ENCODE measurements at regions not wholly inside any gene's neighbourhood (a gene's known extent, or its start where the extent isn't known, plus 50 kb on each side); places are given as distances from the start of the nearest gene placed in this dataset.

- TF ChIP-seq ZFP30 (CRISPR knock-in tag; IDR thresholded peaks at IDR 0.05) (no peak), POU6F1 (CRISPR knock-in tag; IDR thresholded peaks at IDR 0.05; ENCODE audit: borderline replicate concordance, low read depth) (no peak), CREB5 (CRISPR knock-in tag; IDR thresholded peaks at IDR 0.05; ENCODE audit: low read depth) (no peak), PATZ1 (CRISPR knock-in tag; IDR thresholded peaks at IDR 0.05; ENCODE audit: borderline replicate concordance) (no peak), TCF4 (CRISPR knock-in tag; IDR thresholded peaks at IDR 0.05; ENCODE audit: borderline replicate concordance) (no peak), ARNTL (CRISPR knock-in tag; IDR thresholded peaks at IDR 0.05; ENCODE audit: borderline replicate concordance, low read depth) (no peak), PPARA (CRISPR knock-in tag; IDR thresholded peaks at IDR 0.05; ENCODE audit: borderline replicate concordance) (no peak)
These were observed 487.4 kb downstream of the CETN3 start for GRCh38 chr5:89922161-89922560.
